H1 (cell line): ENCODE measurements at regions not wholly inside any gene's neighbourhood (a gene's known extent, or its start where the extent isn't known, plus 50 kb on each side); places are given as distances from the start of the nearest gene placed in this dataset.

ENCODE experiments used
- BACH1 ChIP-seq: IDR thresholded peaks from 2 replicates; pipeline ENCODE4 v1.6.1; 2012; ENCODE audit warnings: low read length, improper control_type of control experiment
- CEBPB ChIP-seq: IDR thresholded peaks from 2 replicates; pipeline ENCODE4 v1.6.1; 2012; ENCODE audit warnings: low read depth, low read length
- HDAC6 ChIP-seq: IDR thresholded peaks from one replicate; pipeline ENCODE4 v1.7.1; 2012; ENCODE audit warnings: low read depth, mild to moderate bottlenecking, inconsistent platforms, low read length, moderate library complexity
- POU5F1 ChIP-seq: IDR thresholded peaks from 2 replicates; pipeline ENCODE4 v1.6.1; 2011; ENCODE audit warnings: low read depth, mild to moderate bottlenecking, low read length, moderate library complexity
- SIRT6 ChIP-seq: IDR thresholded peaks from one replicate; pipeline ENCODE4 v1.7.1; 2012; ENCODE audit warnings: low read length, inconsistent platforms
- USF2 ChIP-seq: IDR thresholded peaks from 2 replicates; pipeline ENCODE4 v1.6.1; 2011; ENCODE audit warnings: low read length, improper control_type of control experiment

GRCh38 chr16:55955424-55955823, 80.3 kb upstream of the CES5A start (continued):
- no peak for TF ChIP-seq POU5F1
- no peak for TF ChIP-seq CEBPB
- no peak for TF ChIP-seq BACH1
- TF ChIP-seq SIRT6: no peak
- no peak for TF ChIP-seq HDAC6
- no peak for TF ChIP-seq USF2
- TF ChIP-seq, all 59 proteins: peak for 0
